H9 (cell line): ENCODE measurements at regions not wholly inside any gene's neighbourhood (a gene's known extent, or its start where the extent isn't known, plus 50 kb on each side); places are given as distances from the start of the nearest gene placed in this dataset.

Source experiments
- DNase-seq: peaks from one replicate; pipeline ENCODE4 v3.0.0-alpha.2; 2017
- H2AFZ ChIP-seq: one replicate; pipeline ENCODE4 v1.6.1; 2013; ENCODE audit warnings: mild to moderate bottlenecking, low read length, control low read depth, moderate library complexity
- H2AK5ac ChIP-seq: 2 replicates; pipeline ENCODE4 v1.6.1; 2013; ENCODE audit warnings: low read length, control low read depth, mixed read lengths; ENCODE audit not compliant: insufficient read length
- H2BK120ac ChIP-seq: one replicate; pipeline ENCODE4 v1.6.1; 2013; ENCODE audit warnings: low read depth, mild to moderate bottlenecking, low read length, control low read depth, inconsistent platforms; ENCODE audit not compliant: poor library complexity, severe bottlenecking
- H2BK12ac ChIP-seq: 2 replicates; pipeline ENCODE4 v1.6.1; 2013; ENCODE audit warnings: low read length, control low read depth, mixed read lengths, low read depth; ENCODE audit not compliant: insufficient read length
- H2BK15ac ChIP-seq: 2 replicates; pipeline ENCODE4 v1.6.1; 2013; ENCODE audit warnings: low read depth, low read length, control low read depth
- H2BK20ac ChIP-seq: one replicate; pipeline ENCODE4 v1.6.1; 2013; ENCODE audit warnings: low read depth, mild to moderate bottlenecking, low read length, control low read depth, inconsistent platforms; ENCODE audit not compliant: poor library complexity, severe bottlenecking
- H2BK5ac ChIP-seq: 2 replicates; pipeline ENCODE4 v1.6.1; 2013; ENCODE audit warnings: low read length, control low read depth, mixed read lengths; ENCODE audit not compliant: insufficient read length
- H3K14ac ChIP-seq: 2 replicates; pipeline ENCODE4 v1.6.1; 2013; ENCODE audit warnings: low read length, control low read depth; ENCODE audit not compliant: insufficient read depth
- H3K18ac ChIP-seq: 2 replicates; pipeline ENCODE4 v1.6.1; 2013; ENCODE audit warnings: low read depth, mild to moderate bottlenecking, mixed read lengths, low read length, control low read depth; ENCODE audit not compliant: insufficient read length
- H3K23ac ChIP-seq: 2 replicates; pipeline ENCODE4 v1.6.1; 2013; ENCODE audit warnings: low read length, control low read depth, mixed read lengths, low read depth; ENCODE audit not compliant: insufficient read length
- H3K23me2 ChIP-seq: 2 replicates; pipeline ENCODE4 v1.6.1; 2013; ENCODE audit warnings: low read depth, mild to moderate bottlenecking, mixed read lengths, low read length, control low read depth; ENCODE audit not compliant: insufficient read length, poor library complexity, severe bottlenecking
- H3K27ac ChIP-seq: 2 replicates; pipeline ENCODE4 v1.5.1; 2013; ENCODE audit warnings: low read length, control low read depth, mixed read lengths, low read depth; ENCODE audit not compliant: insufficient read length
- H3K27me3 ChIP-seq: 2 replicates; pipeline ENCODE4 v1.6.1; 2013; ENCODE audit warnings: low read length, control low read depth, inconsistent platforms; ENCODE audit not compliant: insufficient read depth
- H3K4ac ChIP-seq: 2 replicates; pipeline ENCODE4 v1.6.1; 2013; ENCODE audit warnings: low read depth, mild to moderate bottlenecking, control low read depth, inconsistent platforms, low read length, moderate library complexity
- H3K4me1 ChIP-seq: 2 replicates; pipeline ENCODE4 v1.6.1; 2013; ENCODE audit warnings: low read length, control low read depth, inconsistent platforms; ENCODE audit not compliant: insufficient read depth
- H3K4me2 ChIP-seq: 2 replicates; pipeline ENCODE4 v1.6.1; 2013; ENCODE audit warnings: low read length, control low read depth, mixed read lengths; ENCODE audit not compliant: insufficient read length, insufficient read depth
- H3K56ac ChIP-seq: 2 replicates; pipeline ENCODE4 v1.6.1; 2013; ENCODE audit warnings: low read depth, mild to moderate bottlenecking, mixed read lengths, low read length, control low read depth; ENCODE audit not compliant: insufficient read length
- H3K79me1 ChIP-seq: 2 replicates; pipeline ENCODE4 v1.6.1; 2013; ENCODE audit warnings: low read depth, mild to moderate bottlenecking, moderate library complexity, low read length, control low read depth, inconsistent platforms; ENCODE audit not compliant: insufficient read depth, poor library complexity, severe bottlenecking
- H3K79me2 ChIP-seq: 2 replicates; pipeline ENCODE4 v1.6.1; 2013; ENCODE audit warnings: low read length, control low read depth, inconsistent platforms; ENCODE audit not compliant: insufficient read depth
- H3K9ac ChIP-seq: 2 replicates; pipeline ENCODE4 v1.6.1; 2013; ENCODE audit warnings: low read length, control low read depth, mixed read lengths; ENCODE audit not compliant: insufficient read length; ENCODE audit errors: extremely low read depth
- H3K9me3 ChIP-seq: one replicate; pipeline ENCODE4 v1.6.1; 2013; ENCODE audit warnings: low read depth, low read length, inconsistent platforms; ENCODE audit not compliant: control insufficient read depth
- H3T11ph ChIP-seq: one replicate; pipeline ENCODE4 v1.6.1; 2013; ENCODE audit warnings: mild to moderate bottlenecking, low read length, control low read depth, inconsistent platforms
- H4K20me1 ChIP-seq: one replicate; pipeline ENCODE4 v1.6.1; 2013; ENCODE audit not compliant: control insufficient read depth, insufficient read length, insufficient read depth
- H4K5ac ChIP-seq: 2 replicates; pipeline ENCODE4 v1.6.1; 2013; ENCODE audit warnings: low read depth, mild to moderate bottlenecking, mixed read lengths, low read length, control low read depth; ENCODE audit not compliant: insufficient read length
- H4K8ac ChIP-seq: replicated peaks from 2 replicates; pipeline ENCODE4 v1.6.1; 2013; ENCODE audit warnings: low read length, control low read depth, mixed read lengths, low read depth; ENCODE audit not compliant: insufficient read length
- H4K91ac ChIP-seq: 2 replicates; pipeline ENCODE4 v1.6.1; 2013; ENCODE audit warnings: low read depth, mild to moderate bottlenecking, moderate library complexity, mixed read lengths, low read length, control low read depth; ENCODE audit not compliant: insufficient read length
- H3K27ac Mint-ChIP-seq, 3 experiments: 2 replicates in 2 of 3; 3 replicates in 1 of 3; pipeline ENCODE4 v1.8.0; 2020 to 2021; ENCODE audit warnings: mixed read lengths in 3 of 3, mild to moderate bottlenecking in 1 of 3, moderate library complexity in 1 of 3
- H3K27me3 Mint-ChIP-seq: 2 replicates; pipeline ENCODE4 v1.8.0; 2021; ENCODE audit warnings: low read depth, mild to moderate bottlenecking, moderate library complexity, mixed read lengths
- H3K36me3 Mint-ChIP-seq, 3 experiments: 2 replicates in 2 of 3; 3 replicates in 1 of 3; pipeline ENCODE4 v1.8.0; 2020 to 2021; ENCODE audit warnings: low read depth in 3 of 3, mixed read lengths in 3 of 3; ENCODE audit not compliant: insufficient read depth in 1 of 3
- H3K4me1 Mint-ChIP-seq, 2 experiments: 2 replicates each; pipeline ENCODE4 v1.8.0; 2020; ENCODE audit warnings: mixed read lengths in 2 of 2
- H3K4me3 Mint-ChIP-seq, 2 experiments: 2 replicates in 1 of 2; 3 replicates in 1 of 2; pipeline ENCODE4 v1.8.0; 2020 to 2021; ENCODE audit warnings: mild to moderate bottlenecking in 2 of 2, mixed read lengths in 2 of 2, moderate library complexity in 1 of 2
- H3K9me3 Mint-ChIP-seq, 2 experiments: 2 replicates in 1 of 2; 3 replicates in 1 of 2; pipeline ENCODE4 v1.8.0; 2020; ENCODE audit warnings: mild to moderate bottlenecking in 2 of 2, mixed read lengths in 2 of 2, moderate library complexity in 1 of 2
- CTCF ChIP-seq: fragments of 200-600 bp; sonication (generic); conservative IDR thresholded peaks from 3 replicates; pipeline ENCODE4 v1.8.0; 2021; ENCODE audit warnings: antibody characterized with exemption, mild to moderate bottlenecking
- WGBS: extraction: QIAGEN DNeasy Blood & Tissue Kit; methylation state at CpG from one replicate; pipeline ENCODE4 v1.1.7; 2013; ENCODE audit warnings: missing lambda C conversion rate, low lambda C conversion rate, mixed read lengths; ENCODE audit not compliant: insufficient read length; ENCODE audit errors: extremely low coverage; 5-methylcytosine and 5-hydroxymethylcytosine counted together

- WGBS: no CpG with 5 or more reads among the region's 1 CpG
- H3K14ac ChIP-seq: no peak overlapping the region
- no peak overlapping the region for H3T11ph ChIP-seq
- no peaks in the 10 kb centered on the region for H3K9me3 ChIP-seq
- H2BK120ac ChIP-seq: no peak overlapping the region
- H3K4me1 ChIP-seq: no peaks in the 10 kb centered on the region
- no peaks in the 10 kb centered on the region for H3K23me2 ChIP-seq
- no peak overlapping the region for H2BK20ac ChIP-seq
- no peaks in the 10 kb centered on the region for H3K79me2 ChIP-seq
- H3K4me3 Mint-ChIP-seq: no peak overlapping the region
- no peak overlapping the region for H3K27ac Mint-ChIP-seq
- no peak overlapping the region for H4K91ac ChIP-seq
- no peak overlapping the region for H3K18ac ChIP-seq
- H2BK5ac ChIP-seq: no peak overlapping the region
- peaks cover 2 to 3% of the 10 kb centered on the region in 2 experiments; a peak in 3 of 4 replicates for H3K4me1 Mint-ChIP-seq
- no peak overlapping the region for H3K4me2 ChIP-seq
- no peak overlapping the region for H3K56ac ChIP-seq
- no peak for DNase-seq
- no peak overlapping the region for H4K8ac ChIP-seq
- no peak for TF ChIP-seq CTCF
- no peaks in the 10 kb centered on the region for H3K27me3 ChIP-seq
- no peaks in the 10 kb centered on the region for H3K79me1 ChIP-seq
- no peaks in the 10 kb centered on the region for H4K20me1 ChIP-seq
- H4K5ac ChIP-seq: no peak overlapping the region
- no peak overlapping the region for H3K23ac ChIP-seq
- H3K9me3 Mint-ChIP-seq: no peaks in the 10 kb centered on the region
- no peaks in the 10 kb centered on the region; the same call in 1 of the 2 replicates for H3K27me3 Mint-ChIP-seq
- no peak overlapping the region for H3K4ac ChIP-seq
- H2AFZ ChIP-seq: no peak overlapping the region
- no peak overlapping the region for H2BK12ac ChIP-seq
- no peak overlapping the region for H3K9ac ChIP-seq
- no peak overlapping the region for H2BK15ac ChIP-seq
- no peak overlapping the region for H3K27ac ChIP-seq
- no peak overlapping the region for H2AK5ac ChIP-seq
- no peaks in the 10 kb centered on the region for H3K36me3 Mint-ChIP-seq
Measured at GRCh38 chr4:108555701-108556100, 64.7 kb upstream of the RPL34 start.
